Fibroblast of villous mesenchyme (primary cell): ENCODE measurements at regions not wholly inside any gene's neighbourhood (a gene's known extent, or its start where the extent isn't known, plus 50 kb on each side); places are given as distances from the start of the nearest gene placed in this dataset.

Source experiments
- DNase-seq: peaks from one replicate; pipeline ENCODE4 v3.0.0-alpha.2; 2010; ENCODE audit warnings: low read depth
- H3K4me3 ChIP-seq: 2 replicates; pipeline ENCODE4 v1.5.1; 2011; ENCODE audit warnings: low read depth, mild to moderate bottlenecking, low read length
- CTCF ChIP-seq: IDR thresholded peaks from 2 replicates; pipeline ENCODE4 v1.5.1; 2012; ENCODE audit warnings: low read depth, mild to moderate bottlenecking, low read length; ENCODE audit not compliant: insufficient read depth

GRCh38 chr22:48599346-48599745 lies 1228.3 kb downstream of the BRD1 start:
- TF ChIP-seq CTCF: no peak
- no peak for DNase-seq
- H3K4me3 ChIP-seq: no peak overlapping the region

GRCh38 chr22:48596111-48596850 lies 1231.4 kb downstream of the BRD1 start:
- no peak for DNase-seq
- no peak overlapping the region for H3K4me3 ChIP-seq
- TF ChIP-seq CTCF: no peak

- H3K4me3 ChIP-seq: no peak overlapping the region
- TF ChIP-seq CTCF: no peak
- DNase-seq: no peak
Observed at GRCh38 chr22:48595511-48595905, 1232.2 kb downstream of the BRD1 start.

GRCh38 chr22:48594757-48595510 lies 1232.7 kb downstream of the BRD1 start:
- no peak for DNase-seq
- H3K4me3 ChIP-seq: no peak overlapping the region
- no peak for TF ChIP-seq CTCF

- TF ChIP-seq CTCF: no peak
- H3K4me3 ChIP-seq: no peak overlapping the region
- DNase-seq: no peak
Observed at GRCh38 chr22:48594016-48594756, 1233.5 kb downstream of the BRD1 start.

GRCh38 chr22:48593551-48593950 lies 1234.1 kb downstream of the BRD1 start:
- TF ChIP-seq CTCF: no peak
- no peak overlapping the region for H3K4me3 ChIP-seq
- DNase-seq: no peak
